ENCODE measurements at regions not wholly inside any gene's neighbourhood (a gene's known extent, or its start where the extent isn't known, plus 50 kb on each side); places are given as distances from the start of the nearest gene placed in this dataset.

DNA sequence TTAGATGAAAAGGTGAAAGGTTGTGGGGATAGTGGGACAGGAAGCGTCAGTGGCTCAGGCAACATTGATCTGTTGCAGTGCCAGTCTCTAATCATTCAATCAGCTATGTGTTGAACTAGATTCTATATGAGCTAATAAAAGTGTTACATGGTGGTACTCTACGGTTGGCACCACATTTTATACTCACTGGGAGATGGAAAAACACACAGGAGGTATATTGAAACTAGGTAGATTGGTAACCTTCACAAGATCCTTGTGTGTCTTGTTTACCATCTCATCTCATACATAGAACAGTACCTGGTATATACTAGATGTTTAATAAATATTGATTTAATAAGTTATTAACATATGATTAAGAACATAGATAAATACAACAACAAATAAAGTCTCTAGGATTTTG lies 152.7 kb downstream of the NAA11 start:
- no peak for TF ChIP-seq TAF1 (IDR thresholded peaks at IDR 0.05; ENCODE audit: low read depth)
- no peak for TF ChIP-seq YY1 (IDR thresholded peaks at IDR 0.05; ENCODE audit: low read depth)
- TF ChIP-seq EP300 (IDR thresholded peaks at IDR 0.05; ENCODE audit: borderline replicate concordance) = no peak
- no peak for TF ChIP-seq MAX (IDR thresholded peaks at IDR 0.05)
- no peak for TF ChIP-seq CEBPB (IDR thresholded peaks at IDR 0.05)
- TF ChIP-seq RAD21 (IDR thresholded peaks at IDR 0.05; ENCODE audit: low read depth) = no peak
- TF ChIP-seq ZBTB7A (IDR thresholded peaks at IDR 0.05; ENCODE audit: low read depth) = no peak
- TF ChIP-seq CREB1 (IDR thresholded peaks at IDR 0.05; ENCODE audit: low read depth) = no peak
- TF ChIP-seq FOXM1 (IDR thresholded peaks at IDR 0.05; ENCODE audit: borderline replicate concordance, low read depth) = no peak
- no peak for TF ChIP-seq TEAD4 (IDR thresholded peaks at IDR 0.05)
- TF ChIP-seq REST (IDR thresholded peaks at IDR 0.05; ENCODE audit: low read depth) = no peak

Measured in Ishikawa (cell line).